ENCODE measurements at regions not wholly inside any gene's neighbourhood (a gene's known extent, or its start where the extent isn't known, plus 50 kb on each side); places are given as distances from the start of the nearest gene placed in this dataset.

DNA sequence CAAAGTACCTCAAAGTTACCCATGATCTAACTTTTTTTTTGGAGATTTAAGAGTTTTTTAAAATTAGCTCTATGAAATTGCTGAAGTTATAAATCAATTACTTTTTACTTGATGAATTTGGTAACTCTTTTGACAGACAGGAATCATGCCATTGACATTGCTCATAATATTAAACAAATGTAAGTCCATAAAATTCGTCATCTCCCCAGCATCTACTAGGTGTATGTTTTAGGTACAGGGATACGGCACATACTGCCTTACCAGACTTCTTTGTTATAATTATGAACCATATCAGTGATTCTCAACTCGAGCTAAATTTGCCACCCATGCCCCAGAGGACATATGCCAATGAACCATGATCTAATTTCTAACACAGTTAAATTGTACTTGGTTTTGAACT, 247.5 kb upstream of the TGFBR2 start:
- Histone ChIP-seq H3K27me3 (ENCODE audit: control insufficient read depth, insufficient read depth, low read length) (no peaks in the 10 kb centered on the region), H3K9me3 (ENCODE audit: control insufficient read depth, insufficient read depth, low read depth, low read length) (no peaks in the 10 kb centered on the region), H4K20me1 (ENCODE audit: control insufficient read depth, extremely low read depth, insufficient read depth, low read length) (no peaks in the 10 kb centered on the region), H3K27ac (ENCODE audit: insufficient read depth, low read length) (no peak overlapping the region), H3K4me3 (replicated peaks in 1 of 4; ENCODE audit: control extremely low read depth in 1 of 4, insufficient read depth in 1 of 4, low read depth in 3 of 4, low read length in 4 of 4) (no peak overlapping the region), H3K36me3 (ENCODE audit: control insufficient read depth, insufficient read depth, low read length) (no peaks in the 10 kb centered on the region), H3K4me2 (ENCODE audit: extremely low read depth, insufficient read depth, low read length) (no peak overlapping the region), H3K79me2 (ENCODE audit: control insufficient read depth, insufficient read depth, low read length) (no peaks in the 10 kb centered on the region), H3K9ac (ENCODE audit: insufficient read depth, low read length) (no peak overlapping the region), H3K4me1 (ENCODE audit: control insufficient read depth, extremely low read depth, insufficient read depth, low read length) (no peaks in the 10 kb centered on the region), H2AFZ (ENCODE audit: low read length) (no peak overlapping the region)
- no peak for DNase-seq (ENCODE audit: low read depth in 2 of 2)
- no peak for TF ChIP-seq EZH2 (IDR thresholded peaks at IDR 0.05; ENCODE audit: low read length, missing control alignments)
- TF ChIP-seq, protein P1, sequence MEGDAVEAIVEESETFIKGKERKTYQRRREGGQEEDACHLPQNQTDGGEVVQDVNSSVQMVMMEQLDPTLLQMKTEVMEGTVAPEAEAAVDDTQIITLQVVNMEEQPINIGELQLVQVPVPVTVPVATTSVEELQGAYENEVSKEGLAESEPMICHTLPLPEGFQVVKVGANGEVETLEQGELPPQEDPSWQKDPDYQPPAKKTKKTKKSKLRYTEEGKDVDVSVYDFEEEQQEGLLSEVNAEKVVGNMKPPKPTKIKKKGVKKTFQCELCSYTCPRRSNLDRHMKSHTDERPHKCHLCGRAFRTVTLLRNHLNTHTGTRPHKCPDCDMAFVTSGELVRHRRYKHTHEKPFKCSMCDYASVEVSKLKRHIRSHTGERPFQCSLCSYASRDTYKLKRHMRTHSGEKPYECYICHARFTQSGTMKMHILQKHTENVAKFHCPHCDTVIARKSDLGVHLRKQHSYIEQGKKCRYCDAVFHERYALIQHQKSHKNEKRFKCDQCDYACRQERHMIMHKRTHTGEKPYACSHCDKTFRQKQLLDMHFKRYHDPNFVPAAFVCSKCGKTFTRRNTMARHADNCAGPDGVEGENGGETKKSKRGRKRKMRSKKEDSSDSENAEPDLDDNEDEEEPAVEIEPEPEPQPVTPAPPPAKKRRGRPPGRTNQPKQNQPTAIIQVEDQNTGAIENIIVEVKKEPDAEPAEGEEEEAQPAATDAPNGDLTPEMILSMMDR (conservative IDR thresholded peaks at IDR 0.05 in 1 of 2, IDR thresholded peaks at IDR 0.05 in 1 of 2; ENCODE audit: low read depth in 1 of 2, low read length in 2 of 2) = no peak

DNA sequence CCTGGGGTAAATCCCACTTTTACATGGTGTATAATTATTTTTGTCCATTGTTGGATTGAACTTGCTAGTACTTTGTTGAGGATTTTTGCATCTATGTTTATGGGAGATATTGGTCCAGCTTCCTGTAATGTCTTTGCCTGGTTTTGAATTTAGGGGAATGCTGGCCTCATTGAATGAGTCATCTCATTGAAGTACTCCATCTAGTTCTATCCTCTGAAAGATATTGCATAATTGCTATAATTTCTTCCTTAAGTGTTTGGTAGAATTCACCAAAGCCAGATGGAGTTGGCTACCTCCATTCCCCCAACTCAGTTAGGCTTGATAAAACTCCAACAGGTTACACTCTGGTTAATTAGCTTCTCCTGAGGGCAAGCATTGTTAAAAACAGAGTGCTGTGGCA, 237.4 kb upstream of the TGFBR2 start:
- no peaks in the 10 kb centered on the region for H3K27me3 ChIP-seq (ENCODE audit: control insufficient read depth, insufficient read depth, low read length)
- TF ChIP-seq, protein P1 (conservative IDR thresholded peaks at IDR 0.05 in 1 of 2, IDR thresholded peaks at IDR 0.05 in 1 of 2; ENCODE audit: low read depth in 1 of 2, low read length in 2 of 2) = no peak
- TF ChIP-seq EZH2 (IDR thresholded peaks at IDR 0.05; ENCODE audit: low read length, missing control alignments) = no peak
- H3K4me3 ChIP-seq (replicated peaks in 1 of 4; ENCODE audit: control extremely low read depth in 1 of 4, insufficient read depth in 1 of 4, low read depth in 3 of 4, low read length in 4 of 4) = no peak overlapping the region
- H3K4me1 ChIP-seq (ENCODE audit: control insufficient read depth, extremely low read depth, insufficient read depth, low read length) = no peaks in the 10 kb centered on the region
- no peak overlapping the region for H3K9ac ChIP-seq (ENCODE audit: insufficient read depth, low read length)
- peak; percentile 70 to 88 for DNase-seq (ENCODE audit: low read depth in 2 of 2)
- no peak overlapping the region for H3K4me2 ChIP-seq (ENCODE audit: extremely low read depth, insufficient read depth, low read length)
- H3K36me3 ChIP-seq (ENCODE audit: control insufficient read depth, insufficient read depth, low read length) = no peaks in the 10 kb centered on the region
- no peaks in the 10 kb centered on the region for H4K20me1 ChIP-seq (ENCODE audit: control insufficient read depth, extremely low read depth, insufficient read depth, low read length)
- H3K27ac ChIP-seq (ENCODE audit: insufficient read depth, low read length) = no peak overlapping the region
- no peaks in the 10 kb centered on the region for H3K79me2 ChIP-seq (ENCODE audit: control insufficient read depth, insufficient read depth, low read length)
- no peak overlapping the region for H2AFZ ChIP-seq (ENCODE audit: low read length)
- no peaks in the 10 kb centered on the region for H3K9me3 ChIP-seq (ENCODE audit: control insufficient read depth, insufficient read depth, low read depth, low read length)

DNA sequence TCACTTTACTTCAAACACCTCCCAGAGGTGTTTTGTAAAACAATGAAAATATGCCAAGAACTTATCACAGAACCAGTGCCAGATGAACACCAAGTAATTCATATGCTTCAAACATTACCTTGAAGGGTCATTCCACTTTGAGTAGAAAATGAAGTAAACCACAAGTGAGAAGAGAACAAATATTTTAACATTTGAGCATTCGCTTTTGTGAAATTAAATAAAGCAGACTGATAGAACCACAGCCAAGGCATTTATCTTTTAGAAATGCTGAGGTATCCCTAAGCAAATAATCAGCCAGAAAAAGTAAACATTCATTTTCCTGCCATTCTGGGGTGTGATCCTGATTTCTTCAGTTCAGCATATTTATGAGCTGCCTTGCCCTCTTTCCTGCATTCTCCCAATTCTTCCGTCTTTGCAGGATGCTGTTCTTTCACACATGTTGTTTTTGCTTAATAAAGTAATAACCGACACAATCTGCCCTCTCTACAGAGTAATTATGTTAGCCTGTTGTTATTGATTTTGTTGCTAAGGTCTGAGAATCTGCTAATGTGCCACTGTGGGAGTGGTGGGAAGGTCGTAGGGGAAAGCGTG, 235.6 kb upstream of the TGFBR2 start:
- Histone ChIP-seq H3K9me3 (ENCODE audit: control insufficient read depth, insufficient read depth, low read depth, low read length) (no peaks in the 10 kb centered on the region), H3K36me3 (ENCODE audit: control insufficient read depth, insufficient read depth, low read length) (no peaks in the 10 kb centered on the region), H3K4me3 (replicated peaks in 1 of 4; ENCODE audit: control extremely low read depth in 1 of 4, insufficient read depth in 1 of 4, low read depth in 3 of 4, low read length in 4 of 4) (no peak overlapping the region), H3K27ac (ENCODE audit: insufficient read depth, low read length) (no peak overlapping the region), H3K27me3 (ENCODE audit: control insufficient read depth, insufficient read depth, low read length) (no peaks in the 10 kb centered on the region), H3K4me2 (ENCODE audit: extremely low read depth, insufficient read depth, low read length) (no peak overlapping the region), H3K4me1 (ENCODE audit: control insufficient read depth, extremely low read depth, insufficient read depth, low read length) (no peaks in the 10 kb centered on the region), H3K79me2 (ENCODE audit: control insufficient read depth, insufficient read depth, low read length) (no peaks in the 10 kb centered on the region), H4K20me1 (ENCODE audit: control insufficient read depth, extremely low read depth, insufficient read depth, low read length) (no peaks in the 10 kb centered on the region), H3K9ac (ENCODE audit: insufficient read depth, low read length) (no peak overlapping the region), H2AFZ (ENCODE audit: low read length) (no peak overlapping the region)
- peak; percentile 50 to 87 for DNase-seq (ENCODE audit: low read depth in 2 of 2)
- TF ChIP-seq, protein P1 (conservative IDR thresholded peaks at IDR 0.05 in 1 of 2, IDR thresholded peaks at IDR 0.05 in 1 of 2; ENCODE audit: low read depth in 1 of 2, low read length in 2 of 2) = no peak
- TF ChIP-seq EZH2 (IDR thresholded peaks at IDR 0.05; ENCODE audit: low read length, missing control alignments) = no peak

All from fibroblast of lung (primary cell).